ENCODE measurements at regions not wholly inside any gene's neighbourhood (a gene's known extent, or its start where the extent isn't known, plus 50 kb on each side); places are given as distances from the start of the nearest gene placed in this dataset.

DNA sequence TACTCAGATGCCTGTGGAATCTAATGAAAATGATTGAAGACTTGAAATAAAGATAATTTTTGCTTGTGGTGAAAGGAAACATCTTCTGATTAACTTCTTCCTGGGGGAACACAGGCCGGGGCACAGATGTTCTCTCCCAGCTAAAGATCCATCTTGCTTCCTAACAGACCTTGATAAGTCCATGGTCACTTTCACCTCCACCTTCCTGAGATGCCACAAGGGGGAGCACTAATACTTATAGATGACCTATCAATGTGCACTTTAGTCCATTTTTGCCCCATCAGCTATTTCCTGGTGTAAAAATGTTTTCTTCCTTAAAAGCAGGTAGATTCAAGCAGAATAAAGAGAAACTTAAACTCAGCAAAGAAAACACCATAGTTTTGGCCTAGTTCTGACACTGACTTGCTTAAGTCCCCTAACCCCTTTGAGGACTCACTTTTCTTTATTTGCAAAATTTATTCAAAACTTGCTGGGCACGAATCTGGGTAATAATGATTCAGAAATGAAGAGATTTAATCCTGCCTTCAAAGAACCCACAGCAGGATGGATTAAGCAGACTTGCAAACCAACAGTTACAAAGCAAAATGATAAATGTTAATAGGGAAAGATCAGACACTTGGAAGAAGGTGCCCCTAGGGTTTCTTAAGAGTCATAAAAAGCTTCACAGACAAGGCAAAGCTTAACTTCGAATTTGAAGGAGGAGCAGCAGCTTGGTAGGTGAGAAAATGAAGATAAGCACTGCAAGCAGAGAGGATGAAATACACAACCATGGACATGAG is 158.7 kb downstream of the RAB38 start:
- no peak for DNase-seq (ENCODE audit: low spot score)
- Mint-ChIP-seq H3K4me3 (ENCODE audit: unreplicated experiment) (no peak overlapping the region), H3K27me3 (ENCODE audit: low read depth) (peaks cover 14% of the 10 kb centered on the region), H3K4me1 (ENCODE audit: low read depth) (no peaks in the 10 kb centered on the region), H3K27ac (ENCODE audit: unreplicated experiment) (no peak overlapping the region), H3K9me3 (ENCODE audit: low read depth) (no peaks in the 10 kb centered on the region), H3K36me3 (ENCODE audit: low read depth) (no peaks in the 10 kb centered on the region)
- TF ChIP-seq, protein P1, sequence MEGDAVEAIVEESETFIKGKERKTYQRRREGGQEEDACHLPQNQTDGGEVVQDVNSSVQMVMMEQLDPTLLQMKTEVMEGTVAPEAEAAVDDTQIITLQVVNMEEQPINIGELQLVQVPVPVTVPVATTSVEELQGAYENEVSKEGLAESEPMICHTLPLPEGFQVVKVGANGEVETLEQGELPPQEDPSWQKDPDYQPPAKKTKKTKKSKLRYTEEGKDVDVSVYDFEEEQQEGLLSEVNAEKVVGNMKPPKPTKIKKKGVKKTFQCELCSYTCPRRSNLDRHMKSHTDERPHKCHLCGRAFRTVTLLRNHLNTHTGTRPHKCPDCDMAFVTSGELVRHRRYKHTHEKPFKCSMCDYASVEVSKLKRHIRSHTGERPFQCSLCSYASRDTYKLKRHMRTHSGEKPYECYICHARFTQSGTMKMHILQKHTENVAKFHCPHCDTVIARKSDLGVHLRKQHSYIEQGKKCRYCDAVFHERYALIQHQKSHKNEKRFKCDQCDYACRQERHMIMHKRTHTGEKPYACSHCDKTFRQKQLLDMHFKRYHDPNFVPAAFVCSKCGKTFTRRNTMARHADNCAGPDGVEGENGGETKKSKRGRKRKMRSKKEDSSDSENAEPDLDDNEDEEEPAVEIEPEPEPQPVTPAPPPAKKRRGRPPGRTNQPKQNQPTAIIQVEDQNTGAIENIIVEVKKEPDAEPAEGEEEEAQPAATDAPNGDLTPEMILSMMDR (IDR thresholded peaks at IDR 0.05) = peak; percentile 90

GRCh38 chr11:88015170-88015569 is 160.1 kb downstream of the RAB38 start:
- TF ChIP-seq, protein P1 (IDR thresholded peaks at IDR 0.05) = no peak
- Mint-ChIP-seq H3K27ac (ENCODE audit: unreplicated experiment) (no peak overlapping the region), H3K36me3 (ENCODE audit: low read depth) (no peaks in the 10 kb centered on the region), H3K4me3 (ENCODE audit: unreplicated experiment) (no peak overlapping the region), H3K4me1 (ENCODE audit: low read depth) (no peaks in the 10 kb centered on the region), H3K27me3 (ENCODE audit: low read depth) (peaks cover 14% of the 10 kb centered on the region), H3K9me3 (ENCODE audit: low read depth) (no peaks in the 10 kb centered on the region)
- DNase-seq (ENCODE audit: low spot score) = no peak

- no peak for DNase-seq (ENCODE audit: low spot score)
- H3K4me1 Mint-ChIP-seq (ENCODE audit: low read depth) = no peaks in the 10 kb centered on the region
- no peaks in the 10 kb centered on the region for H3K9me3 Mint-ChIP-seq (ENCODE audit: low read depth)
- no peaks in the 10 kb centered on the region for H3K36me3 Mint-ChIP-seq (ENCODE audit: low read depth)
- no peak overlapping the region for H3K4me3 Mint-ChIP-seq (ENCODE audit: unreplicated experiment)
- TF ChIP-seq, protein P1 (IDR thresholded peaks at IDR 0.05) = no peak
- H3K27ac Mint-ChIP-seq (ENCODE audit: unreplicated experiment) = no peak overlapping the region
- peaks cover 18% of the 10 kb centered on the region for H3K27me3 Mint-ChIP-seq (ENCODE audit: low read depth)
These were observed 161.7 kb downstream of the RAB38 start for GRCh38 chr11:88013508-88014065.

DNA sequence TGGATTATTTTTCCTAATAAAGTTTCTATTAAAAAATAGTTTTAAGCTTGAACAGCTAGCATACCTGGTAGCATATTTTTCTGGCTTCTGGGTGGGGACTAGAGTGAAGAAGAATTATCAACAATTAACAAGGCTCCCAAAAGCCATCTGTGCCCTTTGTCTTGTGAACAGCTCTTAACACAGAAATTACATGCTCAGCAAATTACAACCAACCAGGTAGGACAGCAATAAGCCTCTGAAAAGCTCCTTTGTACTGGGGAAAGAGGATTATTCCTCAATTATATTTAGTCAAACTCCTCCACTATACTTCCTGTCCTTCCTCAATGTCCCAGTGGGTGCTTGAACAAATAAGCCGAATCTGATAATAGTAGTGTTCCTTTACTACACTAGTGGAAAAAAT is 162.8 kb downstream of the RAB38 start:
- no peaks in the 10 kb centered on the region for H3K36me3 Mint-ChIP-seq (ENCODE audit: low read depth)
- DNase-seq (ENCODE audit: low spot score) = no peak
- H3K27me3 Mint-ChIP-seq (ENCODE audit: low read depth) = peaks cover 18% of the 10 kb centered on the region
- TF ChIP-seq, protein P1 (IDR thresholded peaks at IDR 0.05) = no peak
- H3K4me1 Mint-ChIP-seq (ENCODE audit: low read depth) = no peaks in the 10 kb centered on the region
- H3K27ac Mint-ChIP-seq (ENCODE audit: unreplicated experiment) = no peak overlapping the region
- no peak overlapping the region for H3K4me3 Mint-ChIP-seq (ENCODE audit: unreplicated experiment)
- no peaks in the 10 kb centered on the region for H3K9me3 Mint-ChIP-seq (ENCODE audit: low read depth)

- H3K9me3 Mint-ChIP-seq (ENCODE audit: low read depth) = no peaks in the 10 kb centered on the region
- no peaks in the 10 kb centered on the region for H3K36me3 Mint-ChIP-seq (ENCODE audit: low read depth)
- H3K4me1 Mint-ChIP-seq (ENCODE audit: low read depth) = no peaks in the 10 kb centered on the region
- DNase-seq (ENCODE audit: low spot score) = no peak
- H3K4me3 Mint-ChIP-seq (ENCODE audit: unreplicated experiment) = no peak overlapping the region
- H3K27me3 Mint-ChIP-seq (ENCODE audit: low read depth) = peaks cover 9% of the 10 kb centered on the region
- no peak overlapping the region for H3K27ac Mint-ChIP-seq (ENCODE audit: unreplicated experiment)
- TF ChIP-seq, protein P1 (IDR thresholded peaks at IDR 0.05) = no peak
These were observed 199.2 kb downstream of the RAB38 start for GRCh38 chr11:87976009-87976408.
